Cardiac septum (tissue), 1 donor: ENCODE measurements at regions not wholly inside any gene's neighbourhood (a gene's known extent, or its start where the extent isn't known, plus 50 kb on each side); places are given as distances from the start of the nearest gene placed in this dataset.
A peak's percentile ranks its signal among the peaks of the same experiment; 100 is the strongest.
"Not testable (repeated sequence)": the region's sequence is repeated elsewhere in the genome, so short reads cannot be mapped to it uniquely, and the experiment has no call there.

Experiments used
- DNase-seq: peaks from one replicate; pipeline ENCODE4 v3.0.0-alpha.2; 2020; ENCODE audit warnings: low spot score
- intact Hi-C: fragments of 100-400 bp; cut with DNase I; formaldehyde crosslinking; loops from one replicate; pipeline ENCODE4 v1.14.0; 2022
- donor health status: DM: no; HTN: no; CAD: no.

- intact Hi-C loops, DNase-seq: not testable (repeated sequence)
Observed at GRCh38 chr7:29647691-29648210, 84.1 kb downstream of the PRR15 start.

- intact Hi-C loops: no loop called here
- no peak for DNase-seq
Observed at GRCh38 chr7:29649028-29649716, 85.5 kb downstream of the PRR15 start.

GRCh38 chr7:29649876-29650275 is 86.2 kb downstream of the PRR15 start:
- intact Hi-C loops: no loop called here
- DNase-seq: no peak

GRCh38 chr7:29651477-29651876 is 87.8 kb downstream of the PRR15 start:
- intact Hi-C loops: no loop called here
- DNase-seq: no peak

GRCh38 chr7:29652556-29652955 is 88.9 kb downstream of the PRR15 start:
- intact Hi-C loops: no loop called here
- no peak for DNase-seq

DNA sequence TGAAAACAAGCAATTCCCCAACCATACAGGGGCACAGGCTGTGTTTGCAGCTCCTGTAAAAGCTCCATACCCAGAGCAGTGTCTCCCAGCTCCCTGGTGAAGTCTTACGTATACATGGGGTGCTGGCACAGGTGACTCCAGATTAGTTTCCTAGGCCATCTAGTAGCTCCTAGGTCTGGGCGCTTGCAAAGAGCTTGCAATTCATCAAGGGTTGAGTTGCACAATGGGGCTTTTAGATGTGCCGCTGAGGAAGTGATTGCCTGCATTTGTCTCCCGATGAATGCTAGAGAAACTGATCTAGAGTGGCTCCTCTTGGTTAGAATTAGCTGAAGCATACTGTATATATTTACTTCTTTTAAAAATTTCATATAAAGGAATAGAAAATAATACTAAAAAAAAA is 90.7 kb downstream of the PRR15 start:
- intact Hi-C loops, DNase-seq: not testable (repeated sequence)

DNA sequence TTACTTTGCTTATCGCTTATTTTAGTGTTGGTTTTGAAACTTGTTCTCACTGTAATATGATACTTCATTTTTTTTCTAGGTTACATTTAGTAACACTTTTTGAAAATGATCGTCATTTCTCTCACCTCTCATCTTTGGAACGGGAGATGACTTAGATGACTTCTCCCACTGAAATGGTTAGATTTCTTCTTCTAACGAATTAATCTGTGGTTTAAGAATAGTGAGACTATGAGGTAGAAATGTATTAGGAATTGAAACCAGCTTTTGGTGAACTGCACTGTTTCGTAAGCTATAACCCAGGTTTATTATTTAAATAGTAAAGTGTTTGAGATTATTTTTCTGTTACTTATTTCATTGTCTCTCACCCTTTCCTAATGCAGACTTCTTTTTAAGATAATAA is 93.7 kb downstream of the PRR15 start:
- intact Hi-C loops: no loop called here
- no peak for DNase-seq

DNA sequence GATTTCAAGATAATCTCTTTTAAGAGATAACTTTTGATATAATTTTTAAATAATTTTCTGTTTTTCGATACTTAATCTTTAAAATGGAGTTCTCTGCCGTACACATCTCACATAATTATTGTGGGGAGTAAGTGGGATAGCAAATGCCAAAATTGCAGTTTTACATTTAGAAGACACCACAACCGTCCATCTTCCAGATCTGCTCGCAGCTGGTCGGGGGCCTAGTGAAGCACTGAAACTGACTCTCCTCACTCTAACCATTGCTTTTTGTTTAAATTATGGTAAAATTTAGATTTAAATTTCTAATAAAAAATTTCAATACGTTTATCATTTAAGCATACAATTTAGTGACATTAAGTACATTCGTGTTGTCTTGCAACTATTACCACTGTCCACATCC is 94.2 kb downstream of the PRR15 start:
- no peak for DNase-seq
- intact Hi-C loops: no loop called here

DNA sequence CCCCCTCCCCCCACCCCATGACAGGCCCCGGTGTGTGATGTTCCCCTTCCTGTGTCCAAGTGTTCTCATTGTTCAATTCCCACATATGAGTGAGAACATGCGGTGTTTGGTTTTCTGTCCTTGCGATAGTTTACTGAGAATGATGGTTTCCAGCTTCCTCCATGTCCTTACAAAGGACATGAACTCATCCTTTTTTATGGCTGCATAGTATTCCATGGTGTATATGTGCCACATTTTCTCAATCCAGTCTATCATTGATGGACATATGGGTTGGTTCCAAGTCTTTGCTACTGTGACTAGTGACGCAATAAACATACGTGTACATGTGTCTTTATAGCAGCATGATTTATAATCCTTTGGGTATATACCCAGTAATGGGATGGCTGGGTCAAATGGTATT is 95.6 kb downstream of the PRR15 start:
- intact Hi-C loops, DNase-seq: not testable (repeated sequence)

DNA sequence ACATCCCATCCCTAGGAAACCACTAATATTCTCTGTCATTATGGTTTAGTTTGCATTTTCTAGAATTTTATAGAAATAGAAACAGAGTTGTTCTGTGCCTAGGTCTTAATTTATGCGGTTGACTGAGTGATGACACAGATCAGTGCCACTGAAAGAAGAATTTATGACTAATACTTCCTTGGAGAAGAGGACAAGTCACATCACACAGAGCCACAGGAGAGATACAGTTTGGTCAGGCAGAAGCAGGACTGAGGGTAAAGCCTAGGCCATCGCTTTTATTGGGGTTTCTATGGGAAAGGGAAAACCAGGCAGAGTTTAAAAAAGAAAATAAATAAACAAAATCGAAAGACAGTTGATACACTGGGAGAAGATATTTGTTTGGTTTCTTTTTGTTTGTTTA is 99.3 kb downstream of the PRR15 start:
- intact Hi-C loops: not testable (repeated sequence)

DNA sequence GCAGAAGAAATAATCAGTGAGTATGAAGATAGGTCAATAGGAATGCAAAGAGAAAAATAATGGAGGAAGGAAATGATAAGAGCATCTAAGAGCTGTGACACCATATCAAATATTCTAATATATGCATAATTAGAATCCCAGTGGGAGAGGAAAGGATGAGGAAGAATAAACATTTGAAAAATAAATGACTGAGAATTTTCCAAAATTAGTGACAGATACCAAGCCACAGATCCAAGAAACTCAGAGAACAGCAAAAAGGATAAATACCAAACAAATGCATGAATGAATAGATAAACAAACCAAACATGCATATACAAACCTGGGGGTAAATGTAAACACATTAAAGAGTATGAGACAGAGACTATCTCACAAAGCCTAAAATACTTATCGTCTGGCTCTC is 101.4 kb downstream of the PRR15 start:
- DNase-seq, intact Hi-C loops: not testable (repeated sequence)

More for the DNA sequence above, 99.3 kb downstream of the PRR15 start:
- DNase-seq: not testable (repeated sequence)

DNA sequence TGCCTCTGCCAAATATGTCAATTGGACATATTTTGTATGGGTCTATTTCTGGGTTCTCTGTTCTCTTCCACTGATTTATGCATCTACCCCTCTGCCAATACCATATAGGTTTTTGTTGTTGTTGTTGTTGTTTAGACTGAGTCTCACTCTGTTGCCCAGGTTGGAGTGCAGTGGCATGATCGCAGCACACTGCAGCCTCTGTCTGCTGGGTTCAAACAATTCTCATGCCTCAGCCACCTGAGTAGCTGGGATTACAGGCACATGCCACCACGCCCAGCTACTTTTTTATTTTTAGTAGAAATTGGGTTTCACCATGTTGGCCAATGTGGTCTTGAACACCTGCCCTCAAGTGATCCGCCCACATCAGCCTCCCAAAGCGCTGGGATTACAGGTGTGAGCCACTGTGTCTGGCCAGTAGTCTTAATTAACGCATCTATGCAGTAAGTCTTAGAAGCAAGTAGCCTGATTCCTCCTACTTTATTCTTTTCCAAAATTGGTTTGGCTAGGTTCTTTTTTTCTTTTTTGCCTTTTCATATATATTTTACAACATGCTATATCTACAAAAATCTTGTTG is 103.5 kb downstream of the PRR15 start:
- intact Hi-C loops, DNase-seq: not testable (repeated sequence)

GRCh38 chr7:29671286-29671685 is 107.7 kb downstream of the PRR15 start:
- intact Hi-C loops, DNase-seq: not testable (repeated sequence)

- intact Hi-C loops, DNase-seq: not testable (repeated sequence)
Observed at GRCh38 chr7:29673635-29674034, 110.0 kb downstream of the PRR15 start.

DNA sequence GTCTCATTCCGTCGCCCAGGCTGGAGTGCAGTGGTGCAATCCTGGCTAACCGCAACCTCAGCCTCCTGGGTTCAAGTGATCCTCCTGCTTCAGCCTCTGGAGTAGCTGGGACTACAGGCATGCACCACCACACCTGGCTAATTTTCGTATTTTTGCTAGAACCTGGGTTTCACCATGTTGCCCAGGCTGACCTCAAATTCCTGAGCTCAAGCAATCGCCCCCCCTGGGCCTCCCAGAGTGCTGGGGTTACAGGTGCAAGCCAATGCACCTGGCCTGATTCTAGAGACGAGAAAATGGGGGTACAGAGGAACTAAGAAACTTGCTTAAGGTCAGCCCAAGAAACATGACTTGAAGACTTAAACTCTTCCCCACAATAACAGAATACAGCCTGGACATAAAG is 111.0 kb downstream of the PRR15 start:
- DNase-seq, intact Hi-C loops: not testable (repeated sequence)

DNA sequence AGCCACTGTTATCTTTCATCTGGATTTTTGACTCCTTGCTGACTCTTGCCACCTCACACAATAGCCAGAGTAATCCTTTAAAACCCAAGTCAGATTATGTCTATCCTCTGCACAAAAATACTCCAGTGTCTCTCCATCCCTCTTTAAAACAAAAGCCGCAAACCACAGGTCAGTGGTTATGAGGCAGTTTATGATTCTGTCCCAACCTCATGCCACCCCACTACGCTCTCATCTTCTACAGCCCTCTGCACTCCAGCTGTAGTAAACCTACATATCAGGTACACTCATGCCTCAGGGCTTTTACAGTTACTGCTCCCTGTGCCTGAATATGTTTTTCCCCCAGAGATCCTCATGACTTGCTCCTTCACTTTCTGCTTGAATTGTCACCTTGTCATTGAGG is 113.6 kb downstream of the PRR15 start:
- DNase-seq, intact Hi-C loops: not testable (repeated sequence)

- DNase-seq, intact Hi-C loops: not testable (repeated sequence)
Observed at GRCh38 chr7:29679963-29680362, 116.3 kb downstream of the PRR15 start.

GRCh38 chr7:29680601-29681000 is 117.0 kb downstream of the PRR15 start:
- not testable (repeated sequence) for DNase-seq

DNA sequence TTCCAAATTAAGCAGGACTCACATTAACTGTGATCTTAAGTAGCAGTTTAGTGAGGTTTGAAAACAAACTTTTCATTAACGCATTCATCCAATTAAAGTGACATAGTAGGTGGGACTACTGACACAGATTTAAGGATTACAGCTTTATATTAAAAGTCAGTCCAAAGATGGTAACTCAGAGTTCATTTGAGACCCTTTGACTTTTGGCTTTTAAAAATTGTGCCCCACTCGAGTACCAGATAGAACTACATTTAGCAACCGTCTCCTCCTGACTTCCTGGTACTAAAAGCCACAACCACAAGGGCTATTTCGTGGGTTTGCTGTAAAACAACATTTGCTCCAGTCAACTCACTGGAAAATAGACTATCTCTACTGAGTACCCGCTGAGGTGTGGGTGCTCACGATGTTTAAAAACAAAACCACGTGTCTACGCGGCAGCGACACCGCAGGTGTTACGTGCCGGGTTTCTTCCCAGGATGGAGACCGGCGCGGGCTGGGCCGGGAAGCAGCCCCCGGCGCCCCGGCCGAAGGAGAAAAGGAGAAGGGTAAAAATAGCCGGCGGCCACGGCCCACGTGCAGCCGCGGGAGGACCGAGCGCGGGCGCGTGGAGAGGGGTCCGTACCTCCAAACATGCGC is 120.6 kb downstream of the PRR15 start:
- intact Hi-C loops, DNase-seq: not testable (repeated sequence)

More at GRCh38 chr7:29680601-29681000, 117.0 kb downstream of the PRR15 start:
- intact Hi-C loops: not testable (repeated sequence)

DNA sequence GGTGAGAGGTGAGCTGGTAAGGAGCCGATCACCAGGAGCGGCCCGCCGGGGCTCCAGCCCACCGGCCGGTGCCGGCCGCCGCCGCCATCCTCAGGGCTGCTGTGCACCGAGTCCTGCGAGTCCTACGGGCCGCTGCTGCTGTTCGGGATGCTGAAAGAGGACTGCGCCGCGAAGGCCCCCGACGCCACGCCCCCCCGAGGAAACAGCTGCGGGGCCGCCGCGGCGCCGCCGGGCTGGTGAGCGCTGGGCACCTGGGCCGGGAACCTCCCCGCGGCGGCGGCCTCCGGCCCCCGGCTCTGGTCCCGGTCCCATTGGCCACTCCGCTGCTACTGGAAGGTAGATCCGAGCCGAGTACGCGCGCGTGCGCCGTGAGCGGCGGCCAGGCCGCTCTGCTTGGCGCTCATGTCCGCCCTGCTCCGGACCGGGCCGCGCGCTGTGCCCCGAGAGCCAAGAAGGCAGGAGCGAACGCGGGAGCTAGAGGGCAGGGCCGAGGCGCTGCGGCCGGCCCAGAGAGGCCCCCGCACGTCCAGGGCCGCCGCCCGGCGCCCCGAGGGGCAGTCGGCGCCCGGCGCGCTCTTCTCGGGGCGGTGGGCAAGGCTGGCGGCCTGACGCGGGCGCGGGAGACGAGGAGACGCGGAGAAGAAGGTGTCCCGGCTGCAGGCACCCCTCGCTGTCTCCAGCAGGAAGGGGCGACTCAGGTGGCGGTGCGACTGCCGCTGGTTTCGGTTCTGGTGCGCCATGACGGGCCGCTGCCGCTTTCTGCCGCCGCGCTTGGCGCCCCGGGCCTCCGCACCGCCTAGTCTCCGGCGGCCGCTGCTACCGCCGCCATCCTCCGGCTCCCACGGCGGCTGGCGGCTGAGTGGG is 121.3 kb upstream of the WIPF3 start:
- DNase-seq: peak; percentile 86
- intact Hi-C loops: no loop called here
